Mucosa of descending colon (tissue), 3 donors: ENCODE measurements at regions not wholly inside any gene's neighbourhood (a gene's known extent, or its start where the extent isn't known, plus 50 kb on each side); places are given as distances from the start of the nearest gene placed in this dataset.
"Not testable (repeated sequence)": the region's sequence is repeated elsewhere in the genome, so short reads cannot be mapped to it uniquely, and the experiment has no call there.

ENCODE experiments used
- ATAC-seq: fragments of 200-7000 bp; cut with Tn5 transposase; one replicate; pipeline ENCODE4 v1.9.1; 2020; ENCODE audit warnings: mild to moderate bottlenecking, moderate library complexity
- DNase-seq, 3 donors: peaks; one replicate each; pipeline ENCODE4 v3.0.0-alpha.2; 2020
- H3K36me3 ChIP-seq: fragments of 200-600 bp; one replicate; pipeline ENCODE4 v1.8.0; 2021; ENCODE audit warnings: low read depth, mild to moderate bottlenecking
- H3K4me1 ChIP-seq: fragments of 200-600 bp; one replicate; pipeline ENCODE4 v1.8.0; 2021; ENCODE audit warnings: low read depth, mild to moderate bottlenecking
- H3K4me3 ChIP-seq: fragments of 200-600 bp; one replicate; pipeline ENCODE4 v1.8.0; 2021; ENCODE audit warnings: mild to moderate bottlenecking
- H3K9me3 ChIP-seq: fragments of 200-600 bp; one replicate; pipeline ENCODE4 v1.8.0; 2021; ENCODE audit warnings: mild to moderate bottlenecking
- intact Hi-C, 2 donors: fragments of 100-400 bp; cut with DNase I in 1 of 2; cut with micrococcal nuclease in 1 of 2; formaldehyde crosslinking; loops; one replicate each; pipeline versions ENCODE4 v1.11.0 to v1.11.1; 2022; cut with DNase I, micrococcal nuclease
- TF ChIP-seq, protein P1 (sequence below): fragments of 200-600 bp; IDR thresholded peaks from one replicate; pipeline ENCODE4 v1.8.0; 2022; ENCODE audit warnings: antibody characterized with exemption, mild to moderate bottlenecking
- donor health status: DM: no; HTN: no; CAD: no; lungs with moderate emphysema.
- donor health status: DM: no; HTN: no; CAD: no.
- donor health status: DM: no; HTN: yes; CAD: no.

DNA sequence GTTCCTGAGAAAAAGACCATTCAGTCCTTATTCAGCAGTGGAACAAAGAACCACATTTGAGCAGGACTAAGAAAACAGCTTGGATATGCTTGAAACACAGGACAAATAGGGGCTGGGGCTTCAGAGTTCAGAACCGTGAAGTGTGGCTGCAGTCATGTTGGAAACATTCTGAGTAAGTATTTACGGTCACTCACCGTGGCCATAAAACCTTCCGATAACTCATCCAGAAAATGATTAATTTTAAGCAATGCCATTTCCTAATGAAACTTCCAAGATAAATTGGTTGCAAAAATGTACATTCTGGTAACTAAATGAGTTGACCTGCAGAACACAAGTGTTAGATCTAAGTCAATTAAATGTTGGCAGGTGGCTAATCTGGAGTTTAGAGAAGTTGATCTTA is 279.2 kb downstream of the CXCL12 start:
- Histone ChIP-seq H3K4me1 (no peaks in the 10 kb centered on the region), H3K9me3 (no peaks in the 10 kb centered on the region), H3K4me3 (no peak overlapping the region), H3K36me3 (no peaks in the 10 kb centered on the region)
- ATAC-seq, result no peak
- no peak for DNase-seq
- intact Hi-C loops, result no loop called here
- TF ChIP-seq, protein P1, sequence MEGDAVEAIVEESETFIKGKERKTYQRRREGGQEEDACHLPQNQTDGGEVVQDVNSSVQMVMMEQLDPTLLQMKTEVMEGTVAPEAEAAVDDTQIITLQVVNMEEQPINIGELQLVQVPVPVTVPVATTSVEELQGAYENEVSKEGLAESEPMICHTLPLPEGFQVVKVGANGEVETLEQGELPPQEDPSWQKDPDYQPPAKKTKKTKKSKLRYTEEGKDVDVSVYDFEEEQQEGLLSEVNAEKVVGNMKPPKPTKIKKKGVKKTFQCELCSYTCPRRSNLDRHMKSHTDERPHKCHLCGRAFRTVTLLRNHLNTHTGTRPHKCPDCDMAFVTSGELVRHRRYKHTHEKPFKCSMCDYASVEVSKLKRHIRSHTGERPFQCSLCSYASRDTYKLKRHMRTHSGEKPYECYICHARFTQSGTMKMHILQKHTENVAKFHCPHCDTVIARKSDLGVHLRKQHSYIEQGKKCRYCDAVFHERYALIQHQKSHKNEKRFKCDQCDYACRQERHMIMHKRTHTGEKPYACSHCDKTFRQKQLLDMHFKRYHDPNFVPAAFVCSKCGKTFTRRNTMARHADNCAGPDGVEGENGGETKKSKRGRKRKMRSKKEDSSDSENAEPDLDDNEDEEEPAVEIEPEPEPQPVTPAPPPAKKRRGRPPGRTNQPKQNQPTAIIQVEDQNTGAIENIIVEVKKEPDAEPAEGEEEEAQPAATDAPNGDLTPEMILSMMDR, result no peak

DNA sequence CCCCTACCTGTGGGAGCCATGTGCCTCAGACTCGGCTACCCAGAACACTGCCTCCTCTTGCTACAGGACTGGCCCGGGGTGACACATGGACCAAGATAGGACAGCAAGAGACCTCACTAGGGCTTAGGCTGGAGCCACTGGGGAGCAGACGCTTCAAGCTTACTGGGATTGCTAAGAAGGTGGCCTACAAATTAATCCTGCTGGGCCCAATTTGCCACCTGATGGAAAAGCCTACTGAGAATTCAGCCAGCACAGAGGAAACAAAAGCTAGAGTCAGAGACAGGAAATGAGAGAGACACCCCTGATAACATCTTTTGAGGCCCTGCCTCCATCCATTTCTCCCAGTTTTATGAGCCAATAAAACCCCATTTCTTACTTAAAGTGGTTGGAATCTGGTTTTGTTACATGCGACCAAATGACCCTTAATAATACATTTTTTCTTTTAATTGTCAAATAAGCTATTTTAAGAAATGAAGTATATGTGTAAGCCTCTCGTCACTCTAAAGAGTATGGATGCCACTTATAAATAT is 282.1 kb downstream of the CXCL12 start:
- intact Hi-C loops, result no loop called here
- Histone ChIP-seq H3K9me3 (no peaks in the 10 kb centered on the region), H3K4me1 (no peaks in the 10 kb centered on the region), H3K4me3 (no peak overlapping the region), H3K36me3 (no peaks in the 10 kb centered on the region)
- DNase-seq (no peak), ATAC-seq (no peak)
- TF ChIP-seq, protein P1, result no peak

DNA sequence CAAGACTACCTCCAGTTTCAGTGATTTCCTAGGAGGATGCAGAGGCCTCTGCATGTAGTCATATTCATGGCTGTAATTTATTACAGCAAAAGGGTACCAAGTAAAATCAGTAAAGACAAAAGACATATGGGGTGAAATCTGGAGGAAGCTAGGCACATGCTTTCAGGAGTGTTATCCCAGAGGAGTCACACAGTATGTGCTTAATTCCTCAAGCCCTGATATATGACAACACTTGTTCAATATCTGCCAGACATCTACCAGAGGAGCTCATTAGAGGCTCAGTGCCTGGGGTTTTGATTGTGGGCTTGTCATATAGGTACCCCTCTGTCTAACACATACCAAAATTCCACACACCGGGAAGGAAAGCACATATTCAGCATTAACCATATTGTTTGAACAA is 283.8 kb downstream of the CXCL12 start:
- no peaks in the 10 kb centered on the region for H3K9me3 ChIP-seq
- ATAC-seq, result no peak
- intact Hi-C loops, result no loop called here

DNA sequence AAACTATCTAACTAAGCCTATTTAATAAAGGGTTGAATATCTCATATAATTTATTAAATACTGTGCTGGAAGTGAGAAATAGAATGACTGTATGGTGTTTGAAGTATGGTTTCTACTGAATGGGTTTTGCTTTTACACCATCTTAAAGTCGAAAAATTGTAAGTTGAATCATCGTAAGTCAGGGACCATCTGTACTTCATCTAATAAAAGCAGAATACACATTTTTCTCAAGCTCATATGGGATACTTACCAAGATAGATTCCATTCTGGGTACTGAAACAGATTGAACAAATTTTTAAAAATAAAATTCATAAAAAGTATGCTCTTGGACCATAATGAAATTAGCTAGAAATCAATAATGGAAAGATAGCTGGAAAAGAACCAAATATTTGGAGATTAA is 285.4 kb downstream of the CXCL12 start:
- H3K36me3 ChIP-seq, result no peaks in the 10 kb centered on the region
- H3K4me3 ChIP-seq, result no peak overlapping the region
- H3K9me3 ChIP-seq, result no peaks in the 10 kb centered on the region
- H3K4me1 ChIP-seq, result no peaks in the 10 kb centered on the region
- TF ChIP-seq, protein P1, result no peak
- DNase-seq, result no peak
- intact Hi-C loops, result no loop called here
- no peak for ATAC-seq

More for the DNA sequence above, 283.8 kb downstream of the CXCL12 start:
- TF ChIP-seq, protein P1, result no peak
- Histone ChIP-seq H3K4me1 (no peaks in the 10 kb centered on the region), H3K4me3 (no peak overlapping the region), H3K36me3 (no peaks in the 10 kb centered on the region)
- DNase-seq, result no peak

DNA sequence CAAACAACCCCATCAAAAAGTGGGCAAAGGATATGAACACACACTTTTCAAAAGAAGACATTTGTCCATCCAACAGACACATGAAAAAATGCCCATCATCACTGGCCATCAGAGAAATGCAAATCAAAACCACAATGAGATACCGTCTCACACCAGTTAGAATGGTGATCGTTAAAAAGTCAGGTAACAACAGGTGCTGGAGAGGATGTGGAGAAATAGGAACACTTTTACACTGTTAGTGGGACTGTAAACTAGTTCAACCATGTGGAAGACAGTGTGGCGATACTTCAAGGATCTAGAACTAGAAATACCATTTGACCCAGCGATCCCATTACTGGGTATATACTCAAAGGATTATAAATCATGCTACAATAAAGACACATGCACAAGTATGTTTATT is 288.7 kb downstream of the CXCL12 start:
- H3K4me3 ChIP-seq, H3K9me3 ChIP-seq, H3K36me3 ChIP-seq, DNase-seq, H3K4me1 ChIP-seq, ATAC-seq, intact Hi-C loops: not testable (repeated sequence)

DNA sequence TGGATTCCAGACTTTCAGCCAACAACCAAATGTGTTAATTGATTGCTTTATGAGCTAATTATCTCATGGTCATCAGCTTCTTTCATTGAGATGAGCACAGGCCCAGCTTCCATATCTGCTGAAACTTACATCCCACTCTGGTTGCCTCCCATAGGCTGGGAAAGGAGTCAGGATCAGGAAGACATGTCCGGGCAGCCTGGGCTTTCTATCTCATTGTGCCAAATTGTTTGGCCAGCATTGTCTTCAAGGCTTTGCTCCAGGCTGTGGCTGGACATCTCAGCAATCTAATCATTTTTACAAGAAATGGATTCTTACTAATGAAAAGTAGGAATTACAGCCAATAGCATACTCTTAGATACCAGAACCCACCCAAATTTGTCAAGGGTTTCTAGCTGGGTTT is 295.2 kb downstream of the CXCL12 start:
- H3K4me3 ChIP-seq, result no peak overlapping the region
- DNase-seq, result no peak
- ATAC-seq, result no peak
- H3K9me3 ChIP-seq, result no peaks in the 10 kb centered on the region
- H3K36me3 ChIP-seq, result no peaks in the 10 kb centered on the region
- TF ChIP-seq, protein P1, result no peak
- H3K4me1 ChIP-seq, result no peaks in the 10 kb centered on the region
- intact Hi-C loops, result no loop called here
